ENCODE measurements at regions not wholly inside any gene's neighbourhood (a gene's known extent, or its start where the extent isn't known, plus 50 kb on each side); places are given as distances from the start of the nearest gene placed in this dataset.

- TF ChIP-seq CTCF (IDR thresholded peaks at IDR 0.05 in 4 of 5, conservative IDR thresholded peaks at IDR 0.05 in 1 of 5) (no peak), POLR2A (IDR thresholded peaks at IDR 0.05) (no peak)
- Histone ChIP-seq H3K27ac (no peak overlapping the region), H3K27me3 (no peaks in the 10 kb centered on the region), H3K4me3 (no peak overlapping the region), H3K36me3 (no peaks in the 10 kb centered on the region), H3K9me3 (no peaks in the 10 kb centered on the region), H3K4me1 (no peaks in the 10 kb centered on the region)
- intact Hi-C loops (cut with DNase I; ENCODE audit: low total_unique reads) (no loop called here), in situ Hi-C loops (cut with MboI; ENCODE audit: low sequenced_read_pairs in 4 of 4) (no loop called here)
- DNase-seq (no peak), ATAC-seq (no peak)
These were observed 286.4 kb downstream of the RWDD3 start for GRCh38 chr1:95520390-95520789.

- ATAC-seq, result no peak
- in situ Hi-C loops (cut with MboI; ENCODE audit: low sequenced_read_pairs in 4 of 4), result no loop called here
These were observed 298.3 kb downstream of the RWDD3 start for GRCh38 chr1:95532335-95532734.

GRCh38 chr1:95534985-95535384 is 301.0 kb downstream of the RWDD3 start:
- DNase-seq, result no peak
- H3K27ac ChIP-seq, result no peak overlapping the region
- no peak for ATAC-seq
- no peaks in the 10 kb centered on the region for H3K4me1 ChIP-seq
- intact Hi-C loops (cut with DNase I; ENCODE audit: low total_unique reads), result no loop called here
- H3K36me3 ChIP-seq, result no peaks in the 10 kb centered on the region
- H3K9me3 ChIP-seq, result no peaks in the 10 kb centered on the region
- H3K27me3 ChIP-seq, result no peaks in the 10 kb centered on the region
- in situ Hi-C loops (cut with MboI; ENCODE audit: low sequenced_read_pairs in 4 of 4), result no loop called here
- TF ChIP-seq CTCF (IDR thresholded peaks at IDR 0.05 in 4 of 5, conservative IDR thresholded peaks at IDR 0.05 in 1 of 5) (no peak), POLR2A (IDR thresholded peaks at IDR 0.05) (no peak)
- no peak overlapping the region for H3K4me3 ChIP-seq

More at GRCh38 chr1:95532335-95532734, 298.3 kb downstream of the RWDD3 start:
- no peak for TF ChIP-seq POLR2A (IDR thresholded peaks at IDR 0.05)
- TF ChIP-seq CTCF (IDR thresholded peaks at IDR 0.05 in 4 of 5, conservative IDR thresholded peaks at IDR 0.05 in 1 of 5), result no peak
- Histone ChIP-seq H3K27ac (no peak overlapping the region), H3K4me1 (no peaks in the 10 kb centered on the region), H3K36me3 (no peaks in the 10 kb centered on the region), H3K27me3 (no peaks in the 10 kb centered on the region), H3K9me3 (no peaks in the 10 kb centered on the region), H3K4me3 (no peak overlapping the region)
- intact Hi-C loops (cut with DNase I; ENCODE audit: low total_unique reads), result no loop called here
- no peak for DNase-seq

- intact Hi-C loops (cut with DNase I; ENCODE audit: low total_unique reads), result no loop called here
- in situ Hi-C loops (cut with MboI; ENCODE audit: low sequenced_read_pairs in 4 of 4), result no loop called here
These were observed 301.6 kb downstream of the RWDD3 start for GRCh38 chr1:95535614-95536013.

More at GRCh38 chr1:95535614-95536013, 301.6 kb downstream of the RWDD3 start:
- ATAC-seq (no peak), DNase-seq (no peak)
- no peak overlapping the region for H3K27ac ChIP-seq
- TF ChIP-seq POLR2A (IDR thresholded peaks at IDR 0.05) (no peak), CTCF (IDR thresholded peaks at IDR 0.05 in 4 of 5, conservative IDR thresholded peaks at IDR 0.05 in 1 of 5) (no peak)
- no peaks in the 10 kb centered on the region for H3K9me3 ChIP-seq
- no peaks in the 10 kb centered on the region for H3K4me1 ChIP-seq
- H3K36me3 ChIP-seq, result no peaks in the 10 kb centered on the region
- no peaks in the 10 kb centered on the region for H3K27me3 ChIP-seq
- no peak overlapping the region for H3K4me3 ChIP-seq

All from gastrocnemius medialis (tissue), 4 donors.